Panc1 (cell line): ENCODE measurements at regions not wholly inside any gene's neighbourhood (a gene's known extent, or its start where the extent isn't known, plus 50 kb on each side); places are given as distances from the start of the nearest gene placed in this dataset.
A peak's percentile ranks its signal among the peaks of the same experiment; 100 is the strongest.

Source experiments
- ATAC-seq: fragments of 200-7000 bp; cut with Tn5 transposase; 2 replicates; pipeline ENCODE4 v1.9.1; 2020; ENCODE audit warnings: mild to moderate bottlenecking, moderate library complexity
- BruUV-seq: library from RNA; stranded (reverse); fragments of 400-500 nt; replicated peaks from 2 replicates; lab custom pipeline; 2021; lab: Mats Ljungman, UMichigan
- CTCF ChIA-PET: fragments of 300-600 bp; sonication (Branson Sonifier 250); formaldehyde crosslinking; loops from one replicate; lab custom pipeline; 2022; ENCODE audit warnings: antibody characterized with exemption; lab: Charles Lee
- POLR2A ChIA-PET: fragments of 300-600 bp; sonication (Branson Sonifier 250); formaldehyde crosslinking; loops from one replicate; lab custom pipeline; 2022; ENCODE audit warnings: antibody characterized with exemption; lab: Charles Lee
- DNase-seq: peaks from one replicate; pipeline ENCODE4 v3.0.0-alpha.2; 2010; ENCODE audit warnings: low read depth, low spot score
- H3K27ac ChIP-seq: 2 replicates; pipeline ENCODE4 v1.5.1; 2011; ENCODE audit warnings: mild to moderate bottlenecking, low read length, inconsistent platforms
- H3K27me3 ChIP-seq: fragments of 200-500 bp; sonication (Bioruptor generic); 2 replicates; pipeline ENCODE4 v1.6.0; 2014; ENCODE audit warnings: low read length, inconsistent platforms; ENCODE audit not compliant: control insufficient read depth, insufficient read depth
- H3K36me3 ChIP-seq: fragments of 200-500 bp; sonication (Bioruptor generic); 2 replicates; pipeline ENCODE4 v1.5.1; 2014; ENCODE audit warnings: inconsistent platforms, mild to moderate bottlenecking, low read length, moderate library complexity; ENCODE audit not compliant: control insufficient read depth, insufficient read depth
- H3K4me1 ChIP-seq: 2 replicates; pipeline ENCODE4 v1.5.1; 2011; ENCODE audit warnings: inconsistent platforms, mild to moderate bottlenecking, low read length, moderate library complexity; ENCODE audit not compliant: control insufficient read depth, insufficient read depth
- H3K4me3 ChIP-seq, 2 experiments: 2 replicates each; pipeline ENCODE4 v1.5.1; 2011 to 2012; ENCODE audit warnings: low read depth in 2 of 2, low read length in 2 of 2, mild to moderate bottlenecking in 2 of 2, inconsistent platforms in 1 of 2, moderate library complexity in 1 of 2
- H3K9me3 ChIP-seq: fragments of 200-500 bp; sonication (Bioruptor generic); 2 replicates; pipeline ENCODE4 v1.5.1; 2014; ENCODE audit warnings: low read depth, mild to moderate bottlenecking, inconsistent platforms, low read length, moderate library complexity; ENCODE audit not compliant: control insufficient read depth, insufficient read depth
- POLR2AphosphoS5 ChIP-seq: IDR thresholded peaks from 2 replicates; pipeline ENCODE4 v1.6.1; 2012; ENCODE audit warnings: mild to moderate bottlenecking, low read depth, low read length, moderate library complexity
- SIN3A ChIP-seq: IDR thresholded peaks from 2 replicates; pipeline ENCODE4 v1.6.1; 2012; ENCODE audit warnings: low read depth, mild to moderate bottlenecking, low read length, moderate library complexity, borderline replicate concordance; ENCODE audit not compliant: insufficient read depth
- TCF7L2 ChIP-seq: IDR thresholded peaks from 2 replicates; pipeline ENCODE4 v1.6.1; 2011; ENCODE audit warnings: mild to moderate bottlenecking, low read depth, low read length, inconsistent platforms
- in situ Hi-C: cut with HindIII; loops from 2 replicates; pipeline ENCODE4 v1.10.0; 2016; ENCODE audit warnings: low sequenced_read_pairs, low pct_unique_long_range_greater_than_20kb
- intact Hi-C: fragments of 100-400 bp; cut with micrococcal nuclease; formaldehyde crosslinking; loops from one replicate; pipeline ENCODE4 v1.10.0; 2022; ENCODE audit not compliant: unreplicated experiment
- TF ChIP-seq, protein P1 (sequence below), 2 experiments: IDR thresholded peaks; 2 replicates each; pipeline ENCODE4 v1.6.1; 2011 to 2012; ENCODE audit warnings: low read depth in 2 of 2, control low read depth in 1 of 2, low read length in 1 of 2, mild to moderate bottlenecking in 1 of 2, moderate library complexity in 1 of 2; ENCODE audit not compliant: insufficient read depth in 1 of 2
- TF ChIP-seq, protein P2 (sequence below): fragments of 450-650 bp; IDR thresholded peaks from 2 replicates; pipeline ENCODE4 v1.5.1; 2017; ENCODE audit warnings: mild to moderate bottlenecking

DNA sequence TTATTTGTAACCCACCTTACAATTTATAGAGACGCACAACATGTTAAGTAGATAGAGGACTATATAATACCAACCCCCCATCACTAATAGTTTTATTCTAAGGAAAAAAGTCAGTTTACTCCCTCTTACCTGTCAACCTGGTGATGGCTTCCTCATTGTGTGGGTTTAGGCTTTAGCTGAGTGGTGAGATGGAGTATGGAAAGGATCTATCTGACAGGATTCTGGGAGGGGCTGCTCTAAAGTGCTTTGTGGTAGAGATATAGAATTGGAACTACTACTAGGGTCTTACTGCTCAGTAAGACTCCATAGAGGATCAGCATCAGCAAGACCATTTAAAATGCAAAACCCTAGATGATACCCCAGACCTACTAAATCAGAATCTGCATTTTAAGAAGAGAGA, 82.1 kb upstream of the IFNE start:
- in situ Hi-C loops, result no loop called here
- CTCF ChIA-PET, result no interaction called here

DNA sequence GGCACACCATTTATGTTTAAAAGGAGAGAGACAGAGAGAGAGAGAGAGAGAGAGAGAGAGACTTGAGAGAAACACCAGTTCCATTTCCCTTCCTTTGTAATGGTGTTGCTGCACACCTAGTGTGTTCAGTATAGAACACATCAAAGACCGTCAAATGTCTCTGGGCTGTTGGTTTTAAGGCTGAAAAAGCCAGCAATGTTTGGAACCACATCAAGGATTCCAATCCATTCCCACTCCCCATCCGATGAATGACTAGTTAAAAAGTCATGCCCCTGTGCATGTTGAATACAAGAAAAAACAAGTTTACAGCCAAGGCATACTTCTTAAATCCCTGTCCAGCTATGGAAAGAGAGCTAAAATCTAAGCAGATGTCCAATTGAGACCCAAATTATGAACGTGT, 83.0 kb upstream of the IFNE start:
- Histone ChIP-seq H3K4me3 (peak overlapping the region in 1 of 2 experiments; percentile 25; a peak in 1 of 4 replicates), H3K27me3 (no peaks in the 10 kb centered on the region), H3K27ac (peak overlapping the region; percentile 94), H3K9me3 (no peaks in the 10 kb centered on the region), H3K4me1 (peaks cover 88% of the 10 kb centered on the region), H3K36me3 (no peaks in the 10 kb centered on the region)
- ChIA-PET POLR2A (interaction anchor here (1.3 kb wide), 1 partner anchor 11 kb away, joined by 4 read pairs; no protein-coding TSS in a partner anchor), CTCF (interaction anchor here (0.7 kb wide), 1 partner anchor 813 kb away, joined by 3 read pairs; no protein-coding TSS in a partner anchor)
- BruUV-seq, result no TSS peak
- ATAC-seq (peak; percentile 54), DNase-seq (no peak)
- in situ Hi-C loops (no loop called here), intact Hi-C loops (no loop called here)
- TF ChIP-seq TCF7L2, result peak; percentile 82
- TF ChIP-seq, protein P1, sequence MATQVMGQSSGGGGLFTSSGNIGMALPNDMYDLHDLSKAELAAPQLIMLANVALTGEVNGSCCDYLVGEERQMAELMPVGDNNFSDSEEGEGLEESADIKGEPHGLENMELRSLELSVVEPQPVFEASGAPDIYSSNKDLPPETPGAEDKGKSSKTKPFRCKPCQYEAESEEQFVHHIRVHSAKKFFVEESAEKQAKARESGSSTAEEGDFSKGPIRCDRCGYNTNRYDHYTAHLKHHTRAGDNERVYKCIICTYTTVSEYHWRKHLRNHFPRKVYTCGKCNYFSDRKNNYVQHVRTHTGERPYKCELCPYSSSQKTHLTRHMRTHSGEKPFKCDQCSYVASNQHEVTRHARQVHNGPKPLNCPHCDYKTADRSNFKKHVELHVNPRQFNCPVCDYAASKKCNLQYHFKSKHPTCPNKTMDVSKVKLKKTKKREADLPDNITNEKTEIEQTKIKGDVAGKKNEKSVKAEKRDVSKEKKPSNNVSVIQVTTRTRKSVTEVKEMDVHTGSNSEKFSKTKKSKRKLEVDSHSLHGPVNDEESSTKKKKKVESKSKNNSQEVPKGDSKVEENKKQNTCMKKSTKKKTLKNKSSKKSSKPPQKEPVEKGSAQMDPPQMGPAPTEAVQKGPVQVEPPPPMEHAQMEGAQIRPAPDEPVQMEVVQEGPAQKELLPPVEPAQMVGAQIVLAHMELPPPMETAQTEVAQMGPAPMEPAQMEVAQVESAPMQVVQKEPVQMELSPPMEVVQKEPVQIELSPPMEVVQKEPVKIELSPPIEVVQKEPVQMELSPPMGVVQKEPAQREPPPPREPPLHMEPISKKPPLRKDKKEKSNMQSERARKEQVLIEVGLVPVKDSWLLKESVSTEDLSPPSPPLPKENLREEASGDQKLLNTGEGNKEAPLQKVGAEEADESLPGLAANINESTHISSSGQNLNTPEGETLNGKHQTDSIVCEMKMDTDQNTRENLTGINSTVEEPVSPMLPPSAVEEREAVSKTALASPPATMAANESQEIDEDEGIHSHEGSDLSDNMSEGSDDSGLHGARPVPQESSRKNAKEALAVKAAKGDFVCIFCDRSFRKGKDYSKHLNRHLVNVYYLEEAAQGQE (IDR thresholded peaks at IDR 0.05; ENCODE audit: insufficient read depth in 1 of 2, low read depth in 2 of 2, low read length in 1 of 2), result no peak

More for the DNA sequence above, 82.1 kb upstream of the IFNE start:
- no TSS peak for BruUV-seq
- H3K36me3 ChIP-seq, result peaks cover under 1% of the 10 kb centered on the region; the same call in 1 of the 2 replicates
- no peaks in the 10 kb centered on the region for H3K27me3 ChIP-seq
- ATAC-seq (no peak), DNase-seq (no peak)
- POLR2A ChIA-PET, result interaction anchor here (0.6 kb wide), 1 partner anchor 206 kb away, joined by 3 read pairs; no protein-coding TSS in a partner anchor
- intact Hi-C loops, result no loop called here
- H3K27ac ChIP-seq, result peak overlapping the region; percentile 94
- H3K4me1 ChIP-seq, result peaks cover 80% of the 10 kb centered on the region
- peak overlapping the region in 1 of 2 experiments; percentile 23; a peak in 3 of 4 replicates for H3K4me3 ChIP-seq
- no peaks in the 10 kb centered on the region for H3K9me3 ChIP-seq
- TF ChIP-seq, protein P2, sequence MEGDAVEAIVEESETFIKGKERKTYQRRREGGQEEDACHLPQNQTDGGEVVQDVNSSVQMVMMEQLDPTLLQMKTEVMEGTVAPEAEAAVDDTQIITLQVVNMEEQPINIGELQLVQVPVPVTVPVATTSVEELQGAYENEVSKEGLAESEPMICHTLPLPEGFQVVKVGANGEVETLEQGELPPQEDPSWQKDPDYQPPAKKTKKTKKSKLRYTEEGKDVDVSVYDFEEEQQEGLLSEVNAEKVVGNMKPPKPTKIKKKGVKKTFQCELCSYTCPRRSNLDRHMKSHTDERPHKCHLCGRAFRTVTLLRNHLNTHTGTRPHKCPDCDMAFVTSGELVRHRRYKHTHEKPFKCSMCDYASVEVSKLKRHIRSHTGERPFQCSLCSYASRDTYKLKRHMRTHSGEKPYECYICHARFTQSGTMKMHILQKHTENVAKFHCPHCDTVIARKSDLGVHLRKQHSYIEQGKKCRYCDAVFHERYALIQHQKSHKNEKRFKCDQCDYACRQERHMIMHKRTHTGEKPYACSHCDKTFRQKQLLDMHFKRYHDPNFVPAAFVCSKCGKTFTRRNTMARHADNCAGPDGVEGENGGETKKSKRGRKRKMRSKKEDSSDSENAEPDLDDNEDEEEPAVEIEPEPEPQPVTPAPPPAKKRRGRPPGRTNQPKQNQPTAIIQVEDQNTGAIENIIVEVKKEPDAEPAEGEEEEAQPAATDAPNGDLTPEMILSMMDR, result no peak
- TF ChIP-seq POLR2AphosphoS5 (no peak), TCF7L2 (no peak), SIN3A (no peak)
- TF ChIP-seq, protein P1 (IDR thresholded peaks at IDR 0.05; ENCODE audit: insufficient read depth in 1 of 2, low read depth in 2 of 2, low read length in 1 of 2), result no peak
